ENCODE measurements at regions not wholly inside any gene's neighbourhood (a gene's known extent, or its start where the extent isn't known, plus 50 kb on each side); places are given as distances from the start of the nearest gene placed in this dataset.

GRCh38 chr13:38618881-38619280 is 68.0 kb upstream of the FREM2 start:
- no peak for DNase-seq

- DNase-seq, result no peak
Measured at GRCh38 chr13:38620876-38621275, 66.0 kb upstream of the FREM2 start.

- no peak for DNase-seq
Measured at GRCh38 chr13:38624822-38625221, 62.1 kb upstream of the FREM2 start.

- DNase-seq, result no peak
Measured at GRCh38 chr13:38628554-38628953, 58.3 kb upstream of the FREM2 start.

- no peak for DNase-seq
Measured at GRCh38 chr13:38630780-38631179, 56.1 kb upstream of the FREM2 start.

GRCh38 chr13:38635030-38635429 is 51.8 kb upstream of the FREM2 start:
- no peak for DNase-seq

GRCh38 chr13:38636073-38636472 is 50.8 kb upstream of the FREM2 start:
- no peak for DNase-seq

- DNase-seq, result no peak
Measured at GRCh38 chr13:38636761-38637160, 50.1 kb upstream of the FREM2 start.
